ENCODE measurements at regions not wholly inside any gene's neighbourhood (a gene's known extent, or its start where the extent isn't known, plus 50 kb on each side); places are given as distances from the start of the nearest gene placed in this dataset.
"Not testable (repeated sequence)": the region's sequence is repeated elsewhere in the genome, so short reads cannot be mapped to it uniquely, and the experiment has no call there.

- Histone ChIP-seq H3K9me3 (no peaks in the 10 kb centered on the region), H3K4me3 (ENCODE audit: low read depth in 1 of 2, low read length in 1 of 2) (no peak overlapping the region), H3K36me3 (no peaks in the 10 kb centered on the region), H3K4me1 (ENCODE audit: control insufficient read depth in 1 of 2, insufficient read depth in 1 of 2, low read depth in 1 of 2, low read length in 1 of 2) (no peaks in the 10 kb centered on the region), H3K27ac (no peak overlapping the region), H3K27me3 (peaks cover 14% of the 10 kb centered on the region)
- TF ChIP-seq CTCF (IDR thresholded peaks at IDR 0.05), result no peak
Observed at GRCh38 chr10:23493711-23494110, 54.8 kb downstream of the OTUD1 start.

- TF ChIP-seq CTCF (IDR thresholded peaks at IDR 0.05), result no peak
- H3K4me3 ChIP-seq (ENCODE audit: low read depth in 1 of 2, low read length in 1 of 2), result no peak overlapping the region
- no peak overlapping the region for H3K27ac ChIP-seq
- H3K4me1 ChIP-seq (ENCODE audit: control insufficient read depth in 1 of 2, insufficient read depth in 1 of 2, low read depth in 1 of 2, low read length in 1 of 2), result no peaks in the 10 kb centered on the region
- peaks cover 14% of the 10 kb centered on the region for H3K27me3 ChIP-seq
- no peaks in the 10 kb centered on the region for H3K36me3 ChIP-seq
- no peaks in the 10 kb centered on the region for H3K9me3 ChIP-seq
Observed at GRCh38 chr10:23496727-23497126, 57.9 kb downstream of the OTUD1 start.

- H3K36me3 ChIP-seq, result no peaks in the 10 kb centered on the region
- H3K9me3 ChIP-seq, result no peaks in the 10 kb centered on the region
- H3K27ac ChIP-seq, result no peak overlapping the region
- H3K4me1 ChIP-seq (ENCODE audit: control insufficient read depth in 1 of 2, insufficient read depth in 1 of 2, low read depth in 1 of 2, low read length in 1 of 2), result no peaks in the 10 kb centered on the region
- no peak overlapping the region for H3K4me3 ChIP-seq (ENCODE audit: low read depth in 1 of 2, low read length in 1 of 2)
- no peak for TF ChIP-seq CTCF (IDR thresholded peaks at IDR 0.05)
- peaks cover 10% of the 10 kb centered on the region for H3K27me3 ChIP-seq
Observed at GRCh38 chr10:23499372-23500132, 60.7 kb downstream of the OTUD1 start.

- Histone ChIP-seq H3K4me3 (ENCODE audit: low read depth in 1 of 2, low read length in 1 of 2) (no peak overlapping the region), H3K27ac (no peak overlapping the region), H3K27me3 (no peaks in the 10 kb centered on the region), H3K36me3 (no peaks in the 10 kb centered on the region), H3K9me3 (no peaks in the 10 kb centered on the region), H3K4me1 (ENCODE audit: control insufficient read depth in 1 of 2, insufficient read depth in 1 of 2, low read depth in 1 of 2, low read length in 1 of 2) (no peaks in the 10 kb centered on the region)
- no peak for TF ChIP-seq CTCF (IDR thresholded peaks at IDR 0.05)
Observed at GRCh38 chr10:23505797-23506465, 67.1 kb downstream of the OTUD1 start.

- no peak overlapping the region for H3K4me3 ChIP-seq (ENCODE audit: low read depth in 1 of 2, low read length in 1 of 2)
- H3K27ac ChIP-seq, result no peak overlapping the region
- H3K9me3 ChIP-seq, result no peaks in the 10 kb centered on the region
- no peak for TF ChIP-seq CTCF (IDR thresholded peaks at IDR 0.05)
- no peaks in the 10 kb centered on the region for H3K36me3 ChIP-seq
- H3K27me3 ChIP-seq, result peaks cover 5% of the 10 kb centered on the region
- peaks cover 5 to 7% of the 10 kb centered on the region in 2 experiments for H3K4me1 ChIP-seq (ENCODE audit: control insufficient read depth in 1 of 2, insufficient read depth in 1 of 2, low read depth in 1 of 2, low read length in 1 of 2)
Observed at GRCh38 chr10:23512355-23513058, 73.6 kb downstream of the OTUD1 start.

GRCh38 chr10:23513621-23514020 lies 74.7 kb downstream of the OTUD1 start:
- H3K4me3 ChIP-seq (ENCODE audit: low read depth in 1 of 2, low read length in 1 of 2); H3K27me3 ChIP-seq; H3K36me3 ChIP-seq: not testable (repeated sequence)

More at GRCh38 chr10:23513621-23514020, 74.7 kb downstream of the OTUD1 start:
- not testable (repeated sequence) for H3K27ac ChIP-seq; H3K4me1 ChIP-seq (ENCODE audit: control insufficient read depth in 1 of 2, insufficient read depth in 1 of 2, low read depth in 1 of 2, low read length in 1 of 2); H3K9me3 ChIP-seq

Data from neutrophil (primary cell).